ENCODE measurements at regions not wholly inside any gene's neighbourhood (a gene's known extent, or its start where the extent isn't known, plus 50 kb on each side); places are given as distances from the start of the nearest gene placed in this dataset.

DNA sequence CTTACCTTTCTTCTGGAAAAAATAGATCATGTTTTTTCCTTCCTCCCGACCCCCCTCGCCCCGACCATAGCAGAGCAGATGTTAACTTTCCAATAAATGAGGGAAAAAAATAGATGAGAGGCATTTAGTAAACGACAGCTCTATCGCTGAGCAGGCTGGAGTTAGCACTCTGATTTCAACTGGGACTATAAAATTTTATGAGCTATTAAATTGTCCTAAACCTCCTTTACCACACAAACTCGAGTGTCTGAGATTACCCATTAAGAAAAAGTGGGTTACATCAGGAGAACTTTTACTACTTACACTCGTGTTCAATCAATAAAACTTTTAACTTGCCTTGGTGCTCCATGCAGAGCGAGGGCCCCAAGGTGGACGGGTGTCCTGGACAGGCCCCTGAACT is 59.8 kb upstream of the RNU6ATAC start:
- FAIRE-seq (no peak), ATAC-seq (no peak), DNase-seq (ENCODE audit: low read depth, low spot score) (no peak)
- Histone ChIP-seq H3K27ac (ENCODE audit: control insufficient read depth, insufficient read depth) (no peak overlapping the region), H3K4me1 (ENCODE audit: control insufficient read depth, insufficient read depth, low read length) (no peaks in the 10 kb centered on the region), H3K36me3 (ENCODE audit: control insufficient read depth in 2 of 2, insufficient read depth in 2 of 2, low read length in 1 of 2) (no peaks in the 10 kb centered on the region), H3K79me2 (ENCODE audit: control insufficient read depth, insufficient read depth, low read length) (no peaks in the 10 kb centered on the region), H3K9ac (ENCODE audit: control insufficient read depth, insufficient read depth, low read length) (no peak overlapping the region), H2AFZ (ENCODE audit: control insufficient read depth, low read depth, low read length) (no peak overlapping the region), H3K4me2 (ENCODE audit: control insufficient read depth, insufficient read depth) (no peak overlapping the region), H3K4me3 (no peak overlapping the region), H3K9me3 (replicated peaks; ENCODE audit: control insufficient read depth, insufficient read depth, low read length) (no peaks in the 10 kb centered on the region), H3K27me3 (replicated peaks in 1 of 2; ENCODE audit: control insufficient read depth in 2 of 2, insufficient read depth in 2 of 2, low read length in 1 of 2) (peaks cover 0 to 2% of the 10 kb centered on the region in 2 experiments; a peak in 1 of 4 replicates), H4K20me1 (ENCODE audit: control insufficient read depth, insufficient read depth) (no peaks in the 10 kb centered on the region)
- ChIA-PET POLR2A (no interaction called here), SMC1A (ENCODE audit: uncharacterized antibody, unreplicated experiment) (no interaction called here), CTCF (interaction anchor here (1.0 kb wide), 1 partner anchor 53 kb away, joined by 3 read pairs; no protein-coding TSS in a partner anchor), RAD21 (ENCODE audit: unreplicated experiment) (no interaction called here)
- no TSS peak for BruUV-seq (replicated peaks)
- in situ Hi-C loops (cut with MboI) (no loop called here), intact Hi-C loops (cut with micrococcal nuclease; ENCODE audit: unreplicated experiment) (no loop called here)
- WGBS (ENCODE audit: insufficient coverage, insufficient replicate concordance, low lambda C conversion rate, missing lambda C conversion rate): 16% methylated on average over 9 of the region's 9 CpGs
- TF ChIP-seq POU2F2 (IDR thresholded peaks at IDR 0.05; ENCODE audit: borderline replicate concordance, low read depth, low read length): no peak
- no peak for TF ChIP-seq NFYA (IDR thresholded peaks at IDR 0.05; ENCODE audit: borderline replicate concordance, low read depth, low read length)
- TF ChIP-seq, protein P1, sequence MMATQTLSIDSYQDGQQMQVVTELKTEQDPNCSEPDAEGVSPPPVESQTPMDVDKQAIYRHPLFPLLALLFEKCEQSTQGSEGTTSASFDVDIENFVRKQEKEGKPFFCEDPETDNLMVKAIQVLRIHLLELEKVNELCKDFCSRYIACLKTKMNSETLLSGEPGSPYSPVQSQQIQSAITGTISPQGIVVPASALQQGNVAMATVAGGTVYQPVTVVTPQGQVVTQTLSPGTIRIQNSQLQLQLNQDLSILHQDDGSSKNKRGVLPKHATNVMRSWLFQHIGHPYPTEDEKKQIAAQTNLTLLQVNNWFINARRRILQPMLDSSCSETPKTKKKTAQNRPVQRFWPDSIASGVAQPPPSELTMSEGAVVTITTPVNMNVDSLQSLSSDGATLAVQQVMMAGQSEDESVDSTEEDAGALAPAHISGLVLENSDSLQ (IDR thresholded peaks at IDR 0.05): no peak
- no peak for TF ChIP-seq YY1 (IDR thresholded peaks at IDR 0.05; ENCODE audit: low read depth, low read length)
- TF ChIP-seq, protein P2, sequence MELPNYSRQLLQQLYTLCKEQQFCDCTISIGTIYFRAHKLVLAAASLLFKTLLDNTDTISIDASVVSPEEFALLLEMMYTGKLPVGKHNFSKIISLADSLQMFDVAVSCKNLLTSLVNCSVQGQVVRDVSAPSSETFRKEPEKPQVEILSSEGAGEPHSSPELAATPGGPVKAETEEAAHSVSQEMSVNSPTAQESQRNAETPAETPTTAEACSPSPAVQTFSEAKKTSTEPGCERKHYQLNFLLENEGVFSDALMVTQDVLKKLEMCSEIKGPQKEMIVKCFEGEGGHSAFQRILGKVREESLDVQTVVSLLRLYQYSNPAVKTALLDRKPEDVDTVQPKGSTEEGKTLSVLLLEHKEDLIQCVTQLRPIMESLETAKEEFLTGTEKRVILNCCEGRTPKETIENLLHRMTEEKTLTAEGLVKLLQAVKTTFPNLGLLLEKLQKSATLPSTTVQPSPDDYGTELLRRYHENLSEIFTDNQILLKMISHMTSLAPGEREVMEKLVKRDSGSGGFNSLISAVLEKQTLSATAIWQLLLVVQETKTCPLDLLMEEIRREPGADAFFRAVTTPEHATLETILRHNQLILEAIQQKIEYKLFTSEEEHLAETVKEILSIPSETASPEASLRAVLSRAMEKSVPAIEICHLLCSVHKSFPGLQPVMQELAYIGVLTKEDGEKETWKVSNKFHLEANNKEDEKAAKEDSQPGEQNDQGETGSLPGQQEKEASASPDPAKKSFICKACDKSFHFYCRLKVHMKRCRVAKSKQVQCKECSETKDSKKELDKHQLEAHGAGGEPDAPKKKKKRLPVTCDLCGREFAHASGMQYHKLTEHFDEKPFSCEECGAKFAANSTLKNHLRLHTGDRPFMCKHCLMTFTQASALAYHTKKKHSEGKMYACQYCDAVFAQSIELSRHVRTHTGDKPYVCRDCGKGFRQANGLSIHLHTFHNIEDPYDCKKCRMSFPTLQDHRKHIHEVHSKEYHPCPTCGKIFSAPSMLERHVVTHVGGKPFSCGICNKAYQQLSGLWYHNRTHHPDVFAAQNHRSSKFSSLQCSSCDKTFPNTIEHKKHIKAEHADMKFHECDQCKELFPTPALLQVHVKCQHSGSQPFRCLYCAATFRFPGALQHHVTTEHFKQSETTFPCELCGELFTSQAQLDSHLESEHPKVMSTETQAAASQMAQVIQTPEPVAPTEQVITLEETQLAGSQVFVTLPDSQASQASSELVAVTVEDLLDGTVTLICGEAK (IDR thresholded peaks at IDR 0.05; ENCODE audit: borderline replicate concordance): no peak
- no peak for TF ChIP-seq MEF2B (IDR thresholded peaks at IDR 0.05; ENCODE audit: partially characterized antibody, poor library complexity, severe bottlenecking)
- TF ChIP-seq, protein P3, sequence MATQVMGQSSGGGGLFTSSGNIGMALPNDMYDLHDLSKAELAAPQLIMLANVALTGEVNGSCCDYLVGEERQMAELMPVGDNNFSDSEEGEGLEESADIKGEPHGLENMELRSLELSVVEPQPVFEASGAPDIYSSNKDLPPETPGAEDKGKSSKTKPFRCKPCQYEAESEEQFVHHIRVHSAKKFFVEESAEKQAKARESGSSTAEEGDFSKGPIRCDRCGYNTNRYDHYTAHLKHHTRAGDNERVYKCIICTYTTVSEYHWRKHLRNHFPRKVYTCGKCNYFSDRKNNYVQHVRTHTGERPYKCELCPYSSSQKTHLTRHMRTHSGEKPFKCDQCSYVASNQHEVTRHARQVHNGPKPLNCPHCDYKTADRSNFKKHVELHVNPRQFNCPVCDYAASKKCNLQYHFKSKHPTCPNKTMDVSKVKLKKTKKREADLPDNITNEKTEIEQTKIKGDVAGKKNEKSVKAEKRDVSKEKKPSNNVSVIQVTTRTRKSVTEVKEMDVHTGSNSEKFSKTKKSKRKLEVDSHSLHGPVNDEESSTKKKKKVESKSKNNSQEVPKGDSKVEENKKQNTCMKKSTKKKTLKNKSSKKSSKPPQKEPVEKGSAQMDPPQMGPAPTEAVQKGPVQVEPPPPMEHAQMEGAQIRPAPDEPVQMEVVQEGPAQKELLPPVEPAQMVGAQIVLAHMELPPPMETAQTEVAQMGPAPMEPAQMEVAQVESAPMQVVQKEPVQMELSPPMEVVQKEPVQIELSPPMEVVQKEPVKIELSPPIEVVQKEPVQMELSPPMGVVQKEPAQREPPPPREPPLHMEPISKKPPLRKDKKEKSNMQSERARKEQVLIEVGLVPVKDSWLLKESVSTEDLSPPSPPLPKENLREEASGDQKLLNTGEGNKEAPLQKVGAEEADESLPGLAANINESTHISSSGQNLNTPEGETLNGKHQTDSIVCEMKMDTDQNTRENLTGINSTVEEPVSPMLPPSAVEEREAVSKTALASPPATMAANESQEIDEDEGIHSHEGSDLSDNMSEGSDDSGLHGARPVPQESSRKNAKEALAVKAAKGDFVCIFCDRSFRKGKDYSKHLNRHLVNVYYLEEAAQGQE (IDR thresholded peaks at IDR 0.05; ENCODE audit: low read depth, low read length): no peak
- TF ChIP-seq KLF5 (IDR thresholded peaks at IDR 0.05; ENCODE audit: partially characterized antibody): no peak
- TF ChIP-seq, protein P4, sequence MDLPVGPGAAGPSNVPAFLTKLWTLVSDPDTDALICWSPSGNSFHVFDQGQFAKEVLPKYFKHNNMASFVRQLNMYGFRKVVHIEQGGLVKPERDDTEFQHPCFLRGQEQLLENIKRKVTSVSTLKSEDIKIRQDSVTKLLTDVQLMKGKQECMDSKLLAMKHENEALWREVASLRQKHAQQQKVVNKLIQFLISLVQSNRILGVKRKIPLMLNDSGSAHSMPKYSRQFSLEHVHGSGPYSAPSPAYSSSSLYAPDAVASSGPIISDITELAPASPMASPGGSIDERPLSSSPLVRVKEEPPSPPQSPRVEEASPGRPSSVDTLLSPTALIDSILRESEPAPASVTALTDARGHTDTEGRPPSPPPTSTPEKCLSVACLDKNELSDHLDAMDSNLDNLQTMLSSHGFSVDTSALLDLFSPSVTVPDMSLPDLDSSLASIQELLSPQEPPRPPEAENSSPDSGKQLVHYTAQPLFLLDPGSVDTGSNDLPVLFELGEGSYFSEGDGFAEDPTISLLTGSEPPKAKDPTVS (IDR thresholded peaks at IDR 0.05; ENCODE audit: low read depth, low read length): no peak
- TF ChIP-seq SUZ12 (IDR thresholded peaks at IDR 0.05; ENCODE audit: unreplicated experiment): no peak
- TF ChIP-seq, protein P5, sequence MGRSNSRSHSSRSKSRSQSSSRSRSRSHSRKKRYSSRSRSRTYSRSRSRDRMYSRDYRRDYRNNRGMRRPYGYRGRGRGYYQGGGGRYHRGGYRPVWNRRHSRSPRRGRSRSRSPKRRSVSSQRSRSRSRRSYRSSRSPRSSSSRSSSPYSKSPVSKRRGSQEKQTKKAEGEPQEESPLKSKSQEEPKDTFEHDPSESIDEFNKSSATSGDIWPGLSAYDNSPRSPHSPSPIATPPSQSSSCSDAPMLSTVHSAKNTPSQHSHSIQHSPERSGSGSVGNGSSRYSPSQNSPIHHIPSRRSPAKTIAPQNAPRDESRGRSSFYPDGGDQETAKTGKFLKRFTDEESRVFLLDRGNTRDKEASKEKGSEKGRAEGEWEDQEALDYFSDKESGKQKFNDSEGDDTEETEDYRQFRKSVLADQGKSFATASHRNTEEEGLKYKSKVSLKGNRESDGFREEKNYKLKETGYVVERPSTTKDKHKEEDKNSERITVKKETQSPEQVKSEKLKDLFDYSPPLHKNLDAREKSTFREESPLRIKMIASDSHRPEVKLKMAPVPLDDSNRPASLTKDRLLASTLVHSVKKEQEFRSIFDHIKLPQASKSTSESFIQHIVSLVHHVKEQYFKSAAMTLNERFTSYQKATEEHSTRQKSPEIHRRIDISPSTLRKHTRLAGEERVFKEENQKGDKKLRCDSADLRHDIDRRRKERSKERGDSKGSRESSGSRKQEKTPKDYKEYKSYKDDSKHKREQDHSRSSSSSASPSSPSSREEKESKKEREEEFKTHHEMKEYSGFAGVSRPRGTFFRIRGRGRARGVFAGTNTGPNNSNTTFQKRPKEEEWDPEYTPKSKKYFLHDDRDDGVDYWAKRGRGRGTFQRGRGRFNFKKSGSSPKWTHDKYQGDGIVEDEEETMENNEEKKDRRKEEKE (IDR thresholded peaks at IDR 0.05): no peak

Data from GM12878 (cell line).